B cell (primary cell): ENCODE measurements at regions not wholly inside any gene's neighbourhood (a gene's known extent, or its start where the extent isn't known, plus 50 kb on each side); places are given as distances from the start of the nearest gene placed in this dataset.
A peak's percentile ranks its signal among the peaks of the same experiment; 100 is the strongest.

Experiments used
- ATAC-seq: fragments of 200-7000 bp; cut with Tn5 transposase; one replicate; pipeline ENCODE4 v1.10.0; 2021; ENCODE audit warnings: low read depth, mild to moderate bottlenecking, moderate number of reproducible peaks, moderate library complexity
- CTCF ChIA-PET: fragments of 350-600 bp; sonication (Branson Sonifier 250); formaldehyde crosslinking; loops from one replicate; lab custom pipeline; 2021; ENCODE audit warnings: antibody characterized with exemption, inconsistent platforms; lab: Charles Lee
- POLR2A ChIA-PET: fragments of 350-600 bp; sonication (Branson Sonifier 250); formaldehyde crosslinking; loops from one replicate; lab custom pipeline; 2021; ENCODE audit warnings: antibody characterized with exemption; lab: Charles Lee
- DNase-seq: peaks from one replicate; pipeline ENCODE4 v3.0.0; 2013
- H2AFZ ChIP-seq: 2 replicates; pipeline ENCODE4 v1.6.1; 2012; ENCODE audit warnings: mild to moderate bottlenecking, low read depth, low read length; ENCODE audit not compliant: insufficient read depth, poor library complexity, severe bottlenecking
- H3K27ac ChIP-seq, 2 donors: 1 replicate in 1 of 2; 2 replicates in 1 of 2; pipeline ENCODE4 v1.5.1; 2012 to 2013; ENCODE audit warnings: low read length in 2 of 2, mild to moderate bottlenecking in 2 of 2, moderate library complexity in 1 of 2
- H3K27me3 ChIP-seq, 4 experiments: fragments of 200-600 bp in 1 of 4; sonication (generic) in 1 of 4; replicated peaks in 1 of 4; 1 replicate in 2 of 4; 2 replicates in 2 of 4; pipeline versions ENCODE4 v1.6.1 to v1.7.0; 2013 to 2016; ENCODE audit warnings: low read length in 3 of 4, mild to moderate bottlenecking in 2 of 4, mixed read lengths in 1 of 4, moderate library complexity in 1 of 4; ENCODE audit not compliant: insufficient read depth in 4 of 4, control insufficient read depth in 3 of 4; ENCODE audit errors: control extremely low read depth in 1 of 4
- H3K36me3 ChIP-seq, 2 experiments: replicated peaks in 1 of 2; 1 replicate in 1 of 2; 2 replicates in 1 of 2; pipeline versions ENCODE4 v1.6.1 to v1.7.1; 2013; ENCODE audit warnings: low read length in 1 of 2; ENCODE audit not compliant: insufficient read depth in 2 of 2, control insufficient read depth in 1 of 2; ENCODE audit errors: control extremely low read depth in 1 of 2, extremely low read depth in 1 of 2
- H3K4me1 ChIP-seq, 2 donors: fragments of 200-600 bp in 1 of 2; sonication (generic) in 1 of 2; 1 replicate in 1 of 2; 2 replicates in 1 of 2; pipeline versions ENCODE4 v1.5.1 to v1.6.1; 2013 to 2017; ENCODE audit warnings: low read length in 2 of 2; ENCODE audit not compliant: control insufficient read depth in 2 of 2, insufficient read depth in 2 of 2
- H3K4me2 ChIP-seq: replicated peaks from 2 replicates; pipeline ENCODE3; 2012; ENCODE audit warnings: mild to moderate bottlenecking, low read depth, low read length; ENCODE audit not compliant: poor library complexity, severe bottlenecking
- H3K4me3 ChIP-seq, 5 experiments: fragments of 200-600 bp in 1 of 5; sonication (generic) in 1 of 5; 1 replicate in 3 of 5; 2 replicates in 2 of 5; pipeline versions ENCODE4 v1.5.1 to v1.7.0; 2011 to 2016; ENCODE audit warnings: low read length in 4 of 5, mild to moderate bottlenecking in 4 of 5, low read depth in 2 of 5, control low read depth in 1 of 5, moderate library complexity in 1 of 5; ENCODE audit not compliant: insufficient read depth in 1 of 5; ENCODE audit errors: control extremely low read depth in 1 of 5, extremely low read depth in 1 of 5
- H3K79me2 ChIP-seq: fragments of 200-600 bp; sonication (generic); one replicate; pipeline ENCODE4 v1.6.0; 2016; ENCODE audit warnings: low read length; ENCODE audit not compliant: control insufficient read depth, insufficient read depth
- H3K9ac ChIP-seq: fragments of 200-600 bp; sonication (generic); 2 replicates; pipeline ENCODE4 v1.6.1; 2017; ENCODE audit warnings: mild to moderate bottlenecking, low read length, moderate library complexity
- H3K9me3 ChIP-seq, 3 donors: one replicate each; pipeline versions ENCODE4 v1.6.1 to v1.7.1; 2013; ENCODE audit warnings: low read length in 2 of 3; ENCODE audit not compliant: control insufficient read depth in 2 of 3, insufficient read depth in 1 of 3; ENCODE audit errors: control extremely low read depth in 1 of 3
- H4K20me1 ChIP-seq: 2 replicates; pipeline ENCODE4 v1.6.0; 2012; ENCODE audit warnings: mild to moderate bottlenecking, low read length; ENCODE audit not compliant: insufficient read depth, control insufficient read depth, poor library complexity, severe bottlenecking
- H3K27ac Mint-ChIP-seq: one replicate; pipeline ENCODE4 v1.8.0; 2021; ENCODE audit warnings: mixed read lengths
- H3K27me3 Mint-ChIP-seq: one replicate; pipeline ENCODE4 v1.8.0; 2021; ENCODE audit warnings: mixed read lengths
- H3K4me1 Mint-ChIP-seq: one replicate; pipeline ENCODE4 v1.8.0; 2021; ENCODE audit warnings: mixed read lengths
- H3K4me3 Mint-ChIP-seq: one replicate; pipeline ENCODE4 v1.8.0; 2021; ENCODE audit warnings: mixed read lengths
- H3K9me3 Mint-ChIP-seq: one replicate; pipeline ENCODE4 v1.8.0; 2022; ENCODE audit warnings: mixed read lengths; ENCODE audit not compliant: insufficient read depth
- EZH2 ChIP-seq: IDR thresholded peaks from 2 replicates; pipeline ENCODE4 v1.6.1; 2012; ENCODE audit warnings: borderline replicate concordance, low read depth, mild to moderate bottlenecking, moderate library complexity, low read length; ENCODE audit not compliant: insufficient read depth, poor library complexity, severe bottlenecking
- WGBS: methylation state at CpG from one replicate; pipeline ENCODE4 v1.1.5; 2013; ENCODE audit warnings: missing lambda C conversion rate; ENCODE audit not compliant: insufficient coverage; 5-methylcytosine and 5-hydroxymethylcytosine counted together
- intact Hi-C: fragments of 100-400 bp; cut with micrococcal nuclease; formaldehyde crosslinking; loops from one replicate; pipeline ENCODE4 v1.10.0; 2022
- TF ChIP-seq, protein P1 (sequence below): fragments of 200-600 bp; IDR thresholded peaks from one replicate; pipeline ENCODE4 v1.8.0; 2022; ENCODE audit warnings: antibody characterized with exemption, mild to moderate bottlenecking

DNA sequence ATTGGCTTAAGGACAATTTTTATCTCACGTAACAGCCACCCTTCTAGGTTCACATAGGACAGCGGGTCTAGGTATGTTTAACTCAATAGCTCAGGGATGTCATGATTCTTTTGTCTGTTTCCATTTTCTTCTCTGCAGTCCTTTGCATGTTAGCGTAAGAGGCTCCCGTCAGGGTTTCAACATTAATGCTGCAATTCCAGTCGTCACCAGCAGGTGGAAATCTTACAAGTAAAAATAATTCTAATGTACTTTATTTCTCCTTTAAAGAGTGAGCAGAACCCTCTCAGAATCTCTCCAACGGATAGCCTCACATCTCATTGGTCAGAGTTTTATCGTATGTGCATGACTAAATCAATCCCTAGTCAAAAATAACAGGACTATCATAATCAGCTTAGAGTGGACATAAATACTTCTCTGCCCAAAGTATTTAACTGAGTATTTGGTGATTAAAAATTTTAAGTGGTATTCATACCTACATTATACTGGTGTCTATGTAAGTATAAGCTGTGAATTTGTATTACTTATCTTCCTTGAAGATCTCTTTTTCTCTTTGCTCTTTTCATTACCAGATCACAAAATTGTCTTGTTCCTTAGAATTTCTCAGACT, 487.2 kb upstream of the GCFC2 start:
- no peaks in the 10 kb centered on the region for H4K20me1 ChIP-seq
- no peaks in the 10 kb centered on the region for H3K4me1 ChIP-seq
- H3K27me3 ChIP-seq, result no peaks in the 10 kb centered on the region
- H3K9me3 Mint-ChIP-seq, result no peaks in the 10 kb centered on the region
- DNase-seq (peak; percentile 39), ATAC-seq (no peak)
- H3K4me3 Mint-ChIP-seq, result no peak overlapping the region
- H3K9me3 ChIP-seq, result no peaks in the 10 kb centered on the region
- ChIA-PET CTCF (interaction anchor here (0.9 kb wide), 1 partner anchor 8 kb away, joined by 3 read pairs; no protein-coding TSS in a partner anchor), POLR2A (no interaction called here)
- no peak overlapping the region for H3K27ac Mint-ChIP-seq
- TF ChIP-seq EZH2, result no peak
- TF ChIP-seq, protein P1, sequence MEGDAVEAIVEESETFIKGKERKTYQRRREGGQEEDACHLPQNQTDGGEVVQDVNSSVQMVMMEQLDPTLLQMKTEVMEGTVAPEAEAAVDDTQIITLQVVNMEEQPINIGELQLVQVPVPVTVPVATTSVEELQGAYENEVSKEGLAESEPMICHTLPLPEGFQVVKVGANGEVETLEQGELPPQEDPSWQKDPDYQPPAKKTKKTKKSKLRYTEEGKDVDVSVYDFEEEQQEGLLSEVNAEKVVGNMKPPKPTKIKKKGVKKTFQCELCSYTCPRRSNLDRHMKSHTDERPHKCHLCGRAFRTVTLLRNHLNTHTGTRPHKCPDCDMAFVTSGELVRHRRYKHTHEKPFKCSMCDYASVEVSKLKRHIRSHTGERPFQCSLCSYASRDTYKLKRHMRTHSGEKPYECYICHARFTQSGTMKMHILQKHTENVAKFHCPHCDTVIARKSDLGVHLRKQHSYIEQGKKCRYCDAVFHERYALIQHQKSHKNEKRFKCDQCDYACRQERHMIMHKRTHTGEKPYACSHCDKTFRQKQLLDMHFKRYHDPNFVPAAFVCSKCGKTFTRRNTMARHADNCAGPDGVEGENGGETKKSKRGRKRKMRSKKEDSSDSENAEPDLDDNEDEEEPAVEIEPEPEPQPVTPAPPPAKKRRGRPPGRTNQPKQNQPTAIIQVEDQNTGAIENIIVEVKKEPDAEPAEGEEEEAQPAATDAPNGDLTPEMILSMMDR, result peak; percentile 84
- no peaks in the 10 kb centered on the region for H3K4me1 Mint-ChIP-seq
- H3K4me2 ChIP-seq, result no peak overlapping the region
- no CpG with 5 or more reads among the region's 7 CpGs for WGBS
- H3K27ac ChIP-seq, result no peak overlapping the region
- no peaks in the 10 kb centered on the region for H3K27me3 Mint-ChIP-seq
- H3K9ac ChIP-seq, result no peak overlapping the region
- no peaks in the 10 kb centered on the region for H3K36me3 ChIP-seq
- H3K4me3 ChIP-seq, result no peak overlapping the region
- intact Hi-C loops, result no loop called here
- H2AFZ ChIP-seq, result no peak overlapping the region
- H3K79me2 ChIP-seq, result no peaks in the 10 kb centered on the region

DNA sequence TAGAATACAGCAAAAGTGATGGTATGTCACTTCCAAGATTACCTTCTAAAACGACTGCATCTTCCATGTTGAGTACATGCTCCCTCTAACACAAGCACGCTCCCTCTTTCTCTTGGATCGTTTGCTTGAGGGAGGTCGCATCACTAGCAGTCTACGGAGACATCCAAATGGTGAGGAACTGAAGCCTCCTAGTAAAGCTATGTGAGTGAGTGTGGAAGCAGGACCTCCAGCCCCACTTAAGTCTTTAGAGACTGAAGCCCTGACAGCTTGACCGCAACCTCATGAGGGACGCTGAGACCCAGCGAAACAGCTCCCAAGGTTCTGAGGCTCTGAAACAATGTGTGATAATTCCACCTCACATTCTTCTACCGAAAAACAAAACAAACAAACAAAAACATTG, 486.7 kb upstream of the GCFC2 start:
- H3K4me3 ChIP-seq, result no peak overlapping the region
- ChIA-PET CTCF (interaction anchor here (0.6 to 0.9 kb wide), 2 partner anchors 8 to 50 kb away, joined by 3 read pairs; no protein-coding TSS in a partner anchor), POLR2A (no interaction called here)
- ATAC-seq (no peak), DNase-seq (no peak)
- H3K27ac ChIP-seq, result no peak overlapping the region
- TF ChIP-seq EZH2, result no peak
- TF ChIP-seq, protein P1, result no peak
- Mint-ChIP-seq H3K4me3 (no peak overlapping the region), H3K9me3 (no peaks in the 10 kb centered on the region), H3K4me1 (no peaks in the 10 kb centered on the region), H3K27ac (no peak overlapping the region), H3K27me3 (no peaks in the 10 kb centered on the region)
- intact Hi-C loops, result no loop called here
- H3K79me2 ChIP-seq, result no peaks in the 10 kb centered on the region
- H3K4me2 ChIP-seq, result no peak overlapping the region
- no peaks in the 10 kb centered on the region for H3K36me3 ChIP-seq
- H3K27me3 ChIP-seq, result no peaks in the 10 kb centered on the region
- H2AFZ ChIP-seq, result no peak overlapping the region
- no peaks in the 10 kb centered on the region for H3K9me3 ChIP-seq
- no peaks in the 10 kb centered on the region for H3K4me1 ChIP-seq
- no peak overlapping the region for H3K9ac ChIP-seq
- WGBS, result 67% methylated on average over 3 of the region's 9 CpGs
- no peaks in the 10 kb centered on the region for H4K20me1 ChIP-seq
